Caco-2 (cell line): ENCODE measurements at regions not wholly inside any gene's neighbourhood (a gene's known extent, or its start where the extent isn't known, plus 50 kb on each side); places are given as distances from the start of the nearest gene placed in this dataset.

Experiments
- BruUV-seq: library from RNA; stranded (reverse); fragments of 400-500 nt; replicated peaks from 2 replicates; lab custom pipeline; 2021; lab: Mats Ljungman, UMichigan
- CTCF ChIA-PET: fragments of 300-600 bp; sonication (Branson Sonifier 250); formaldehyde crosslinking; loops from one replicate; lab custom pipeline; 2022; ENCODE audit warnings: antibody characterized with exemption; lab: Charles Lee
- POLR2A ChIA-PET: fragments of 300-600 bp; sonication (Branson Sonifier 250); formaldehyde crosslinking; loops from one replicate; lab custom pipeline; 2022; ENCODE audit warnings: antibody characterized with exemption; lab: Charles Lee
- DNase-seq, 2 experiments: peaks; one replicate each; pipeline versions ENCODE4 v3.0.0 to v3.0.0-alpha.2; 2020 to 2022
- H3K27me3 ChIP-seq: replicated peaks from 2 replicates; pipeline ENCODE4 v1.6.0; 2011; ENCODE audit warnings: low read length; ENCODE audit not compliant: control insufficient read depth, insufficient read depth
- H3K36me3 ChIP-seq: 2 replicates; pipeline ENCODE4 v1.5.1; 2011; ENCODE audit warnings: low read length; ENCODE audit not compliant: control insufficient read depth, insufficient read depth
- H3K4me1 ChIP-seq: fragments of 250-450 bp; sonication (Bioruptor Pico); 2 replicates; pipeline ENCODE4 v1.5.1; 2020; ENCODE audit warnings: mild to moderate bottlenecking
- H3K4me3 ChIP-seq: 2 replicates; pipeline ENCODE4 v1.5.1; 2011; ENCODE audit warnings: low read depth, mild to moderate bottlenecking, control low read depth, low read length
- H3K9me3 ChIP-seq: fragments of 250-450 bp; sonication (Bioruptor Pico); 2 replicates; pipeline ENCODE4 v1.5.1; 2020; ENCODE audit warnings: mild to moderate bottlenecking, moderate library complexity
- H3K27ac Mint-ChIP-seq: one replicate; pipeline ENCODE4 v1.8.0; 2022; ENCODE audit warnings: mixed read lengths; ENCODE audit not compliant: unreplicated experiment
- H3K27me3 Mint-ChIP-seq: one replicate; pipeline ENCODE4 v1.8.0; 2022; ENCODE audit warnings: mixed read lengths; ENCODE audit not compliant: insufficient read depth, unreplicated experiment
- H3K36me3 Mint-ChIP-seq: one replicate; pipeline ENCODE4 v1.8.0; 2022; ENCODE audit warnings: mild to moderate bottlenecking, mixed read lengths; ENCODE audit not compliant: insufficient read depth, unreplicated experiment
- H3K4me1 Mint-ChIP-seq: one replicate; pipeline ENCODE4 v1.8.0; 2022; ENCODE audit warnings: low read depth, mixed read lengths; ENCODE audit not compliant: unreplicated experiment
- H3K4me3 Mint-ChIP-seq: one replicate; pipeline ENCODE4 v1.8.0; 2022; ENCODE audit warnings: mild to moderate bottlenecking, moderate library complexity, mixed read lengths; ENCODE audit not compliant: unreplicated experiment
- H3K9me3 Mint-ChIP-seq: one replicate; pipeline ENCODE4 v1.8.0; 2022; ENCODE audit warnings: mixed read lengths; ENCODE audit not compliant: unreplicated experiment
- CTCF ChIP-seq, 2 experiments: fragments of 200-600 bp in 1 of 2; IDR thresholded peaks; 1 replicate in 1 of 2; 2 replicates in 1 of 2; pipeline versions ENCODE4 v1.5.1 to v1.8.0; 2011 to 2022; ENCODE audit warnings: antibody characterized with exemption in 1 of 2, control low read depth in 1 of 2, inconsistent platforms in 1 of 2, low read depth in 1 of 2, low read length in 1 of 2, mild to moderate bottlenecking in 1 of 2, moderate library complexity in 1 of 2; ENCODE audit not compliant: insufficient read depth in 1 of 2, severe bottlenecking in 1 of 2, unreplicated experiment in 1 of 2
- intact Hi-C: fragments of 100-400 bp; cut with micrococcal nuclease; formaldehyde crosslinking; loops from one replicate; pipeline ENCODE4 v1.10.0; 2022; ENCODE audit not compliant: unreplicated experiment

DNA sequence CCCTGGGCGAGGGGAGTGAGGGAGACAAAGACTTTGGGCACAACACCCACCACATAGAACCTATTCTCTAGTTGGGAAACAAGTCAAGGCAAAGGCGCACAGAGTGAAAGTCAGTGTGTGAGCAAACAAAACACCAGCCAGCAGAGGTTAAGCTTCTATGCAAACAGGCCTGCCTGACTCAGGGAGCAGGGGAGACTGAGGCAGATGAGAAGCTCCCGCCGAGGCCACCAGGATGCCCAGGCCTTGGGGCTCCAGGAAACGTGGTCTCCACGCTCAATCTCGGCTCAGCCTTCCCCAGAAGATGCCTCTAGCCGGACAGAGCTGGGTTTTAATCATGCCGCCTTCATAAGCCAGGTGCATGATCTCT, 74.1 kb upstream of the KCNMA1 start:
- H3K9me3 ChIP-seq: no peaks in the 10 kb centered on the region
- no peak overlapping the region for H3K27ac Mint-ChIP-seq
- ChIA-PET CTCF (interaction anchor here (0.6 to 2.7 kb wide), 24 partner anchors 9 to 550 kb away, joined by 3 to 29 read pairs (median 5); no protein-coding TSS in a partner anchor), POLR2A (no interaction called here)
- H3K9me3 Mint-ChIP-seq: no peaks in the 10 kb centered on the region
- TF ChIP-seq CTCF (IDR thresholded peaks at IDR 0.05; ENCODE audit: insufficient read depth in 1 of 2, low read depth in 1 of 2, low read length in 1 of 2, severe bottlenecking in 1 of 2, unreplicated experiment in 1 of 2): no peak
- H3K4me1 ChIP-seq: peaks cover 10% of the 10 kb centered on the region; the same call in 1 of the 2 replicates
- H3K4me3 ChIP-seq: no peak overlapping the region
- intact Hi-C loops: loop anchor here (1.0 to 2.0 kb wide), 2 partner anchors 63 to 546 kb away; no protein-coding TSS in a partner anchor
- H3K36me3 ChIP-seq: no peaks in the 10 kb centered on the region
- no TSS peak for BruUV-seq
- no peak for DNase-seq
- no peaks in the 10 kb centered on the region for H3K27me3 Mint-ChIP-seq
- no peaks in the 10 kb centered on the region for H3K36me3 Mint-ChIP-seq
- H3K4me3 Mint-ChIP-seq: peak overlapping the region; percentile 39
- no peaks in the 10 kb centered on the region for H3K4me1 Mint-ChIP-seq
- H3K27me3 ChIP-seq: no peaks in the 10 kb centered on the region

DNA sequence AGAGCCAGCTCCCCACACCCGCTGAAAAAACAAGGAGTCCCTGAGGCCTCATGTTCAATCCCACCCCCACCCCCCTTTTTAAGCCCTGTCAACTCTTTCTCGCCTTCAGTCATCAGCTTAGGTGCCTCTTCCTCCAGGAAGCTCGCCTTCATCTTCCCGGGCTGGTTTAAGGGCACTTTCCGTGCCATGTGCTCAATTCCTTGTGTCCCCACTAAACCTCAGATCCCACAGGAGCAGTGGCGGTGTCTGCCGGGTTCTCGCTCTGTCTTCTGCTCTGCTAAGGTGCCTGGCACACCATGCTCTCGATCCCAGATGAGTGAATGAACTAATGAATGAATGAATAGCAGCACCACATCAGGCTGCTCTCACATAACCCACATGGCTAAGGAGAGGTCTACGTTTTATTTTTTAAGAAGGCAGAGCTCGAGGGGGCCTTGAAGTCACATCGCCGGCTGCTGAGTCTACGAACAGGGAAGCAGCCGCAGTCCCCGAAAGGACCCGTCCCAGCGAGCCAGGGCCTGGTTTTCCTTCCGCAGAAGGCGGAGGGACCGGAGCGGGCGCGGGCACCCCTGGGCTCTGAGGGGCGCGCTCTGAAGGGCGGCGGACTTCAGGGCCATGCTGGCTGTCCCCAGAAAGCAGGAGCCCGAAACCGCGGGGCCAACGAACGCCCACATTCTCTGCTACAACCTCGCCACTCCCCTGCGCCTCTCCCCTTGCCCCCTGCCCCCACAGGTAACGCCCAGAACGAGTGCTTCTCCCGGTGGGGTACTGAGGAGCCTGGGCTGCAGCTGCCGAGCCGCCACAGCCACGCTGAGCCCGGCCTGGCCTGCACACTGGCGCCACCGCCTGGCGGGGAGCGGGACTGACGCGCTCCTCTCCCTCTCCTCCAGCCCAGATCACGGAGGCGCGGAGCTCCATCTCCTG, 73.4 kb upstream of the KCNMA1 start:
- Mint-ChIP-seq H3K4me1 (no peaks in the 10 kb centered on the region), H3K9me3 (no peaks in the 10 kb centered on the region), H3K27me3 (no peaks in the 10 kb centered on the region), H3K4me3 (peak overlapping the region; percentile 39), H3K27ac (no peak overlapping the region), H3K36me3 (no peaks in the 10 kb centered on the region)
- H3K36me3 ChIP-seq: no peaks in the 10 kb centered on the region
- peaks cover 10% of the 10 kb centered on the region; the same call in 1 of the 2 replicates for H3K4me1 ChIP-seq
- no TSS peak for BruUV-seq
- CTCF ChIA-PET: interaction anchor here (0.6 to 2.7 kb wide), 24 partner anchors 9 to 550 kb away, joined by 3 to 29 read pairs (median 5); no protein-coding TSS in a partner anchor
- H3K9me3 ChIP-seq: 0 out of 2 replicates have a peak, but pooled peaks cover 2% of the 10 kb centered on the region
- DNase-seq: peak; percentile 65 to 87
- H3K4me3 ChIP-seq: peak overlapping the region; percentile 5; the same call in 1 of the 2 replicates
- POLR2A ChIA-PET: no interaction called here
- intact Hi-C loops: loop anchor here (1.0 to 2.0 kb wide), 2 partner anchors 62 to 546 kb away; no protein-coding TSS in a partner anchor
- H3K27me3 ChIP-seq: no peaks in the 10 kb centered on the region
- peak; percentile 97 to 98 for TF ChIP-seq CTCF (IDR thresholded peaks at IDR 0.05; ENCODE audit: insufficient read depth in 1 of 2, low read depth in 1 of 2, low read length in 1 of 2, severe bottlenecking in 1 of 2, unreplicated experiment in 1 of 2)

- Mint-ChIP-seq H3K36me3 (no peaks in the 10 kb centered on the region), H3K9me3 (no peaks in the 10 kb centered on the region), H3K4me1 (no peaks in the 10 kb centered on the region), H3K4me3 (no peak overlapping the region), H3K27me3 (no peaks in the 10 kb centered on the region), H3K27ac (no peak overlapping the region)
- BruUV-seq: no TSS peak
- Histone ChIP-seq H3K9me3 (0 out of 2 replicates have a peak, but pooled peaks cover 5% of the 10 kb centered on the region), H3K4me3 (no peak overlapping the region), H3K36me3 (no peaks in the 10 kb centered on the region), H3K4me1 (peaks cover 10% of the 10 kb centered on the region; the same call in 1 of the 2 replicates), H3K27me3 (no peaks in the 10 kb centered on the region)
- intact Hi-C loops: loop anchor here (2.0 kb wide), 1 partner anchor 61 kb away; no protein-coding TSS in a partner anchor
- DNase-seq: no peak
- CTCF ChIA-PET: interaction anchor here (0.6 to 2.1 kb wide), 5 partner anchors 8 to 546 kb away, joined by 3 to 7 read pairs (median 4); no protein-coding TSS in a partner anchor
- POLR2A ChIA-PET: no interaction called here
- TF ChIP-seq CTCF (IDR thresholded peaks at IDR 0.05; ENCODE audit: insufficient read depth in 1 of 2, low read depth in 1 of 2, low read length in 1 of 2, severe bottlenecking in 1 of 2, unreplicated experiment in 1 of 2): no peak
Observed at GRCh38 chr10:77710081-77710551, 72.5 kb upstream of the KCNMA1 start.
